Activated CD4-positive, alpha-beta T cell treated with anti-CD3 and anti-CD28 coated beads for 36 hours (primary cell): ENCODE measurements at regions not wholly inside any gene's neighbourhood (a gene's known extent, or its start where the extent isn't known, plus 50 kb on each side); places are given as distances from the start of the nearest gene placed in this dataset.
"Not testable (repeated sequence)": the region's sequence is repeated elsewhere in the genome, so short reads cannot be mapped to it uniquely, and the experiment has no call there.

Experiments
- ATAC-seq: fragments of 200-7000 bp; cut with Tn5 transposase; one replicate; pipeline ENCODE4 v1.10.0; 2021; ENCODE audit warnings: mild to moderate bottlenecking, moderate library complexity
- CTCF ChIA-PET: fragments of 350-600 bp; sonication (Branson Sonifier 250); formaldehyde crosslinking; loops from one replicate; lab custom pipeline; 2021; ENCODE audit warnings: antibody characterized with exemption; lab: Charles Lee
- POLR2A ChIA-PET: fragments of 350-600 bp; sonication (Branson Sonifier 250); formaldehyde crosslinking; loops from one replicate; lab custom pipeline; 2021; ENCODE audit warnings: antibody characterized with exemption, inconsistent platforms; lab: Charles Lee
- DNase-seq: peaks from one replicate; pipeline ENCODE4 v3.0.0-alpha.2; 2020
- H3K27ac Mint-ChIP-seq: one replicate; pipeline ENCODE4 v1.8.0; 2021; ENCODE audit warnings: mixed read lengths
- H3K27me3 Mint-ChIP-seq: one replicate; pipeline ENCODE4 v1.8.0; 2021; ENCODE audit warnings: mixed read lengths
- H3K36me3 Mint-ChIP-seq: one replicate; pipeline ENCODE4 v1.8.0; 2021; ENCODE audit warnings: low read depth, mixed read lengths
- H3K4me1 Mint-ChIP-seq: one replicate; pipeline ENCODE4 v1.8.0; 2021; ENCODE audit warnings: mixed read lengths
- H3K4me3 Mint-ChIP-seq: one replicate; pipeline ENCODE4 v1.8.0; 2021; ENCODE audit warnings: mild to moderate bottlenecking, moderate library complexity, mixed read lengths
- H3K9me3 Mint-ChIP-seq: one replicate; pipeline ENCODE4 v1.8.0; 2021; ENCODE audit warnings: low read depth, mixed read lengths
- intact Hi-C, 2 experiments: fragments of 100-400 bp; cut with DNase I in 1 of 2; cut with micrococcal nuclease in 1 of 2; formaldehyde crosslinking; loops; one replicate each; pipeline versions ENCODE4 v1.14.2 to v1.15.1; 2022 to 2024; cut with DNase I, micrococcal nuclease

- intact Hi-C loops, result loop anchor here in 1 of 2 experiments (5.0 kb wide), 1 partner anchor 507 kb away; the partner anchor contains the start of gene ZNF248
- DNase-seq, POLR2A ChIA-PET, H3K27me3 Mint-ChIP-seq, CTCF ChIA-PET, H3K27ac Mint-ChIP-seq, H3K9me3 Mint-ChIP-seq, H3K4me3 Mint-ChIP-seq: not testable (repeated sequence)
- Mint-ChIP-seq H3K4me1 (peaks cover 14% of the 10 kb centered on the region), H3K36me3 (peaks cover 38% of the 10 kb centered on the region)
- peak; percentile 55 for ATAC-seq
Observed at GRCh38 chr10:38364073-38364472, 269.9 kb downstream of the ZNF37A start.

GRCh38 chr10:38365917-38366316, 271.8 kb downstream of the ZNF37A start:
- ATAC-seq (peak; percentile 36), DNase-seq (peak; percentile 35)
- H3K36me3 Mint-ChIP-seq, result peaks cover 40% of the 10 kb centered on the region
- POLR2A ChIA-PET, H3K4me3 Mint-ChIP-seq, H3K27ac Mint-ChIP-seq, H3K27me3 Mint-ChIP-seq, CTCF ChIA-PET, H3K9me3 Mint-ChIP-seq: not testable (repeated sequence)
- intact Hi-C loops, result loop anchor here in 1 of 2 experiments (5.0 kb wide), 2 partner anchors 839 to 1479 kb away; no protein-coding TSS in a partner anchor
- H3K4me1 Mint-ChIP-seq, result peaks cover 14% of the 10 kb centered on the region

GRCh38 chr10:38383800-38384199, 289.7 kb downstream of the ZNF37A start:
- CTCF ChIA-PET, DNase-seq, H3K27me3 Mint-ChIP-seq, H3K4me3 Mint-ChIP-seq, H3K27ac Mint-ChIP-seq, H3K4me1 Mint-ChIP-seq, H3K9me3 Mint-ChIP-seq, intact Hi-C loops, ATAC-seq: not testable (repeated sequence)
- peaks cover 12% of the 10 kb centered on the region for H3K36me3 Mint-ChIP-seq
- POLR2A ChIA-PET, result interaction anchor here (0.6 kb wide), 1 partner anchor 408 kb away, joined by 5 read pairs; no protein-coding TSS in a partner anchor

GRCh38 chr10:38386869-38387268, 292.7 kb downstream of the ZNF37A start:
- H3K27me3 Mint-ChIP-seq, ATAC-seq, CTCF ChIA-PET, H3K36me3 Mint-ChIP-seq, H3K27ac Mint-ChIP-seq, H3K4me1 Mint-ChIP-seq, H3K4me3 Mint-ChIP-seq, POLR2A ChIA-PET, H3K9me3 Mint-ChIP-seq, intact Hi-C loops, DNase-seq: not testable (repeated sequence)

GRCh38 chr10:38390725-38391124, 296.6 kb downstream of the ZNF37A start:
- ATAC-seq, H3K27me3 Mint-ChIP-seq, CTCF ChIA-PET, H3K4me1 Mint-ChIP-seq, H3K27ac Mint-ChIP-seq, H3K4me3 Mint-ChIP-seq, intact Hi-C loops, H3K36me3 Mint-ChIP-seq, POLR2A ChIA-PET, H3K9me3 Mint-ChIP-seq: not testable (repeated sequence)
- peak; percentile 34 for DNase-seq

- ATAC-seq, H3K27me3 Mint-ChIP-seq, POLR2A ChIA-PET, H3K27ac Mint-ChIP-seq, H3K9me3 Mint-ChIP-seq, DNase-seq, CTCF ChIA-PET, H3K4me1 Mint-ChIP-seq, H3K36me3 Mint-ChIP-seq, H3K4me3 Mint-ChIP-seq, intact Hi-C loops: not testable (repeated sequence)
Observed at GRCh38 chr10:38395465-38395864, 301.3 kb downstream of the ZNF37A start.

- H3K36me3 Mint-ChIP-seq, POLR2A ChIA-PET, H3K4me1 Mint-ChIP-seq, H3K27ac Mint-ChIP-seq, H3K27me3 Mint-ChIP-seq, ATAC-seq, H3K9me3 Mint-ChIP-seq, DNase-seq, intact Hi-C loops, CTCF ChIA-PET, H3K4me3 Mint-ChIP-seq: not testable (repeated sequence)
Observed at GRCh38 chr10:38396178-38396954, 302.2 kb downstream of the ZNF37A start.

GRCh38 chr10:38401565-38401964, 307.4 kb downstream of the ZNF37A start:
- H3K27me3 Mint-ChIP-seq, CTCF ChIA-PET, H3K36me3 Mint-ChIP-seq, POLR2A ChIA-PET, intact Hi-C loops, ATAC-seq, H3K9me3 Mint-ChIP-seq, DNase-seq, H3K4me1 Mint-ChIP-seq: not testable (repeated sequence)
- Mint-ChIP-seq H3K4me3 (peak overlapping the region; percentile 93), H3K27ac (peak overlapping the region; percentile 98)

- H3K4me1 Mint-ChIP-seq, H3K27me3 Mint-ChIP-seq, H3K36me3 Mint-ChIP-seq, CTCF ChIA-PET, H3K9me3 Mint-ChIP-seq: not testable (repeated sequence)
- DNase-seq (peak; percentile 96), ATAC-seq (peak; percentile 99)
- POLR2A ChIA-PET, result interaction anchor here (0.6 to 0.7 kb wide), 2 partner anchors 424 to 427 kb away, joined by 3 read pairs; no protein-coding TSS in a partner anchor
- intact Hi-C loops, result loop anchor here (1.0 to 2.0 kb wide), 7 partner anchors 46 to 544 kb away; partner anchors contain the start of genes ZNF25 (in 2 of the 2), ZNF33A (in 2 of the 2) and ZNF37A (in 2 of the 2)
- peak overlapping the region; percentile 98 for H3K27ac Mint-ChIP-seq
- peak overlapping the region; percentile 93 for H3K4me3 Mint-ChIP-seq
Observed at GRCh38 chr10:38402442-38403346, 308.6 kb downstream of the ZNF37A start.

- H3K36me3 Mint-ChIP-seq, H3K9me3 Mint-ChIP-seq, H3K4me1 Mint-ChIP-seq, CTCF ChIA-PET, H3K27me3 Mint-ChIP-seq, ATAC-seq: not testable (repeated sequence)
- H3K27ac Mint-ChIP-seq, result peak overlapping the region; percentile 95
- intact Hi-C loops, result loop anchor here (1.0 to 2.0 kb wide), 4 partner anchors 47 to 427 kb away; partner anchors contain the start of genes ZNF25 (in 1 of the 2), ZNF33A (in 1 of the 2) and ZNF37A (in 1 of the 2)
- DNase-seq, result peak; percentile 5
- POLR2A ChIA-PET, result interaction anchor here (0.7 kb wide), 1 partner anchor 425 kb away, joined by 3 read pairs; no protein-coding TSS in a partner anchor
- H3K4me3 Mint-ChIP-seq, result peak overlapping the region; percentile 83
Observed at GRCh38 chr10:38403347-38404117, 309.4 kb downstream of the ZNF37A start.

GRCh38 chr10:38423634-38424033, 329.5 kb downstream of the ZNF37A start:
- H3K27me3 Mint-ChIP-seq, ATAC-seq, H3K9me3 Mint-ChIP-seq, CTCF ChIA-PET, H3K27ac Mint-ChIP-seq, POLR2A ChIA-PET, H3K4me1 Mint-ChIP-seq, DNase-seq, intact Hi-C loops, H3K4me3 Mint-ChIP-seq: not testable (repeated sequence)
- H3K36me3 Mint-ChIP-seq, result peaks cover 21% of the 10 kb centered on the region
